ENCODE measurements at regions not wholly inside any gene's neighbourhood (a gene's known extent, or its start where the extent isn't known, plus 50 kb on each side); places are given as distances from the start of the nearest gene placed in this dataset.

DNA sequence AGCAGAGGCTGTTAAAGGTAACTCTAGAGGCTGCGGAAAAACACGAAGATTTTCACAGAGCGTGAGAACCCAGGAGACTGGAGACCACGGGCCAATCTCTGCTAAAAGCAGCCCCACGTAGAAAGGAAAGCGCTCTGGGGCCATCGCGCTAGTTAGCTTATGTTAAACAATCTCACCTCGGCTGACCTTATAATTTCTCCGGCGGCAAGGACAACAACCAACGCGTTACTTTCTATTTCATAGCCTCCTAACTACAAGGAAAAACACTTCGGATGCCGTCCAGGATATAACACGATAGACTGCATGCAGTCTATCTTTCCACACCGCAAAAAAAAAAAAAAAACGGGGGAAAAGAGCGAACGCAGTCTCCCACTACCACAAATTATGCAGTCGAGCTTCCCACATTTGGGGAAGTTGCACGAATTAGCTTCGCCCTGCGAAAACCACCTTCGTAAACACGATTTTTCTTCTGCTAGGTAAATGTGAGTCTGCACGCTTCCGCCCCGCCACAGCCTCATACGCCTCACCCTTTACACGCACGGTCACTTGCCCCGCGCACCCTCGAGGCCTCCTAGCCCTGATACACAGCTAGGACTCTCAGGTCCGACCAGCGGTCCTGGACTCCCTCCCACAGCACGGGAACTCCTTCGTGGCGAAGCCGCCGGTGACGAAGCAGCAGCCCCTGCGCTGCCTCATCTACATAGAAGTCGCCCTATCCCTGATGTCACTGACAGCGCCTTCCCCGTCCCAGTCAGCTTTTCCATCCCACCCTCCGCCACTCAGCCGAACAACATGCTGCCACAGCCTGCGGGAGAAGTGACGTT, 87.8 kb downstream of the PRKAB2 start (continued):
- TF ChIP-seq RCOR1 (IDR thresholded peaks at IDR 0.05; ENCODE audit: borderline replicate concordance in 1 of 2, low read depth in 2 of 2, low read length in 2 of 2) (peak; percentile 14 to 32; a peak in 3 of 4 replicates), ZNF507 (tag; conservative IDR thresholded peaks at IDR 0.05) (no peak), HOMEZ (CRISPR knock-in tag; IDR thresholded peaks at IDR 0.05) (no peak), ZNF778 (CRISPR knock-in tag; IDR thresholded peaks at IDR 0.05) (no peak), SRSF1 (IDR thresholded peaks at IDR 0.05; ENCODE audit: low read depth, low read length) (no peak), CHCHD3 (CRISPR knock-in tag; IDR thresholded peaks at IDR 0.05) (peak; percentile 98), HEY1 (CRISPR knock-in tag; IDR thresholded peaks at IDR 0.05; ENCODE audit: borderline replicate concordance) (peak; percentile 63; the same call in 1 of the 2 replicates), ZBTB2 (IDR thresholded peaks at IDR 0.05) (peak; percentile 57; the same call in 1 of the 2 replicates), MECOM (CRISPR knock-in tag; IDR thresholded peaks at IDR 0.05) (peak; percentile 53; the same call in 1 of the 2 replicates), CGGBP1 (CRISPR knock-in tag; IDR thresholded peaks at IDR 0.05) (peak; percentile 99), ZNF668 (CRISPR knock-in tag; IDR thresholded peaks at IDR 0.05) (0 out of 2 replicates have a peak, but pooled peaks have one; percentile 6), CAMTA2 (CRISPR knock-in tag; conservative IDR thresholded peaks at IDR 0.05) (0 out of 2 replicates have a peak, but pooled peaks have one; percentile 77), ZNF232 (CRISPR knock-in tag; IDR thresholded peaks at IDR 0.05) (no peak), HDAC8 (tag; IDR thresholded peaks at IDR 0.05) (no peak), MTA3 (IDR thresholded peaks at IDR 0.05; ENCODE audit: borderline replicate concordance) (peak; percentile 98), NFIX (CRISPR knock-in tag; IDR thresholded peaks at IDR 0.05; ENCODE audit: low read depth) (no peak), STAT5B (CRISPR knock-in tag; IDR thresholded peaks at IDR 0.05) (no peak), ZNF398 (CRISPR knock-in tag; IDR thresholded peaks at IDR 0.05) (no peak)
- TF ChIP-seq, protein P1, sequence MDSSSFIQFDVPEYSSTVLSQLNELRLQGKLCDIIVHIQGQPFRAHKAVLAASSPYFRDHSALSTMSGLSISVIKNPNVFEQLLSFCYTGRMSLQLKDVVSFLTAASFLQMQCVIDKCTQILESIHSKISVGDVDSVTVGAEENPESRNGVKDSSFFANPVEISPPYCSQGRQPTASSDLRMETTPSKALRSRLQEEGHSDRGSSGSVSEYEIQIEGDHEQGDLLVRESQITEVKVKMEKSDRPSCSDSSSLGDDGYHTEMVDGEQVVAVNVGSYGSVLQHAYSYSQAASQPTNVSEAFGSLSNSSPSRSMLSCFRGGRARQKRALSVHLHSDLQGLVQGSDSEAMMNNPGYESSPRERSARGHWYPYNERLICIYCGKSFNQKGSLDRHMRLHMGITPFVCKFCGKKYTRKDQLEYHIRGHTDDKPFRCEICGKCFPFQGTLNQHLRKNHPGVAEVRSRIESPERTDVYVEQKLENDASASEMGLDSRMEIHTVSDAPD (CRISPR knock-in tag; IDR thresholded peaks at IDR 0.05) = no peak
- TF ChIP-seq, protein P2, sequence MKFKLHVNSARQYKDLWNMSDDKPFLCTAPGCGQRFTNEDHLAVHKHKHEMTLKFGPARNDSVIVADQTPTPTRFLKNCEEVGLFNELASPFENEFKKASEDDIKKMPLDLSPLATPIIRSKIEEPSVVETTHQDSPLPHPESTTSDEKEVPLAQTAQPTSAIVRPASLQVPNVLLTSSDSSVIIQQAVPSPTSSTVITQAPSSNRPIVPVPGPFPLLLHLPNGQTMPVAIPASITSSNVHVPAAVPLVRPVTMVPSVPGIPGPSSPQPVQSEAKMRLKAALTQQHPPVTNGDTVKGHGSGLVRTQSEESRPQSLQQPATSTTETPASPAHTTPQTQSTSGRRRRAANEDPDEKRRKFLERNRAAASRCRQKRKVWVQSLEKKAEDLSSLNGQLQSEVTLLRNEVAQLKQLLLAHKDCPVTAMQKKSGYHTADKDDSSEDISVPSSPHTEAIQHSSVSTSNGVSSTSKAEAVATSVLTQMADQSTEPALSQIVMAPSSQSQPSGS (CRISPR knock-in tag; IDR thresholded peaks at IDR 0.05) = no peak

Data from K562 (cell line).